HCEC 1CT (cell line): ENCODE measurements at regions not wholly inside any gene's neighbourhood (a gene's known extent, or its start where the extent isn't known, plus 50 kb on each side); places are given as distances from the start of the nearest gene placed in this dataset.

Experiments
- DNase-seq: peaks from one replicate; pipeline ENCODE4 v3.0.0-alpha.2; 2017

- no peak for DNase-seq
Observed at GRCh38 chr5:165624166-165624946, 2118.9 kb downstream of the MAT2B start.

- DNase-seq: no peak
Observed at GRCh38 chr5:165626161-165626560, 2120.7 kb downstream of the MAT2B start.

- no peak for DNase-seq
Observed at GRCh38 chr5:165627548-165628170, 2122.2 kb downstream of the MAT2B start.

GRCh38 chr5:165630261-165630778, 2124.9 kb downstream of the MAT2B start:
- DNase-seq: peak; percentile 37

- DNase-seq: no peak
Observed at GRCh38 chr5:165631235-165631634, 2125.8 kb downstream of the MAT2B start.

- DNase-seq: no peak
Observed at GRCh38 chr5:165642366-165642765, 2136.9 kb downstream of the MAT2B start.

- no peak for DNase-seq
Observed at GRCh38 chr5:165665735-165666400, 2160.4 kb downstream of the MAT2B start.

- no peak for DNase-seq
Observed at GRCh38 chr5:165673499-165673898, 2168.1 kb downstream of the MAT2B start.

GRCh38 chr5:165695796-165696195, 2190.4 kb downstream of the MAT2B start:
- no peak for DNase-seq

GRCh38 chr5:165705960-165706359, 2200.5 kb downstream of the MAT2B start:
- DNase-seq: no peak

GRCh38 chr5:165712011-165712410, 2206.6 kb downstream of the MAT2B start:
- DNase-seq: no peak

- DNase-seq: no peak
Observed at GRCh38 chr5:165714598-165714997, 2209.2 kb downstream of the MAT2B start.

- no peak for DNase-seq
Observed at GRCh38 chr5:165720901-165721300, 2215.5 kb downstream of the MAT2B start.

- no peak for DNase-seq
Observed at GRCh38 chr5:165722401-165722800, 2217.0 kb downstream of the MAT2B start.

- DNase-seq: no peak
Observed at GRCh38 chr5:165723931-165724330, 2218.5 kb downstream of the MAT2B start.

GRCh38 chr5:165728425-165728824, 2223.0 kb downstream of the MAT2B start:
- no peak for DNase-seq

- DNase-seq: no peak
Observed at GRCh38 chr5:165735388-165735787, 2230.0 kb downstream of the MAT2B start.

- no peak for DNase-seq
Observed at GRCh38 chr5:165739079-165739741, 2233.8 kb downstream of the MAT2B start.

GRCh38 chr5:165757791-165758190, 2252.4 kb downstream of the MAT2B start:
- no peak for DNase-seq

GRCh38 chr5:165775111-165775510, 2269.7 kb downstream of the MAT2B start:
- no peak for DNase-seq

- DNase-seq: no peak
Observed at GRCh38 chr5:165779505-165779904, 2274.1 kb downstream of the MAT2B start.

- DNase-seq: no peak
Observed at GRCh38 chr5:165780901-165781300, 2275.5 kb downstream of the MAT2B start.

GRCh38 chr5:165781738-165782137, 2276.3 kb downstream of the MAT2B start:
- DNase-seq: no peak
